Stimulated activated CD4-positive, alpha-beta T cell treated with anti-CD3 and anti-CD28 coated beads, Interleukin-1b, Interleukin-23, amount 100 ng/mL, for 1 hour (primary cell): ENCODE measurements at regions not wholly inside any gene's neighbourhood (a gene's known extent, or its start where the extent isn't known, plus 50 kb on each side); places are given as distances from the start of the nearest gene placed in this dataset.
"Not testable (repeated sequence)": the region's sequence is repeated elsewhere in the genome, so short reads cannot be mapped to it uniquely, and the experiment has no call there.

Source experiments
- DNase-seq, 2 donors: peaks; one replicate each; pipeline ENCODE4 v3.0.0-alpha.2; 2020; ENCODE audit warnings: low read depth in 2 of 2

DNA sequence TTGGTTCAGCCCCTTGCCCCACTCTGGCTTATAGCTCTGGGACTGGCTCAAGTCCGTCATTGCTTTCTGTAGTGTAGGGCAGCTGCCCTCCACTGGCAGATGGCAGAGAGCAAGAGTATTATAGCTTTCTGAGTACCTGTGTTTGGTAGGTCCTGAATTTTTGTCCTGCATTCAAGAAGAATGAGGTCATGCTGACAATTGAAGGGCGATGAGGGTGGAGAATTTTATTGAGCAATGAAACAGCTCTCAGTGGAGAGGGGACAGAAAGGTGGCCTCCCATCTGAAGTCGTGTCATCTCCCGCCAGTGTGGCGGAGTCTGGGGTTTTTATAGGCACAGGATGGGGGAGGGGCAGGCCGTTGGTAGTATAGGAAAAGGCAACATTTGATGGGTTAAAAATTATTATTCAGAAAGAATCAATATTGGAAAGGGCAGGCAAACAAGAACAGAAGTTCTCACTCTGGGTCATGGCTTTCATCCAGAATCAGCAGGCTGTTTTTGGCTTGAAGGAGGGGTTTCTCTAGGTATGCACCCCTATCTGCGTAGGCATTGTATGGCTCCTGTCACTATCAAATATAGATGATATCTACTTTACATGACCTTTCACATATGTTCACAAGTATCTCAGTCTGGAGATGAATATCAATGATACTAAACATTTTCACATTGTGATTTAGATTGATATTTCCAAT lies 1239.7 kb upstream of the ALCAM start:
- no peak for DNase-seq

GRCh38 chr3:104127830-104128229 lies 1238.9 kb upstream of the ALCAM start:
- DNase-seq, result no peak

GRCh38 chr3:104132566-104133403 lies 1233.9 kb upstream of the ALCAM start:
- DNase-seq, result no peak

- no peak for DNase-seq
These were observed 1233.1 kb upstream of the ALCAM start for GRCh38 chr3:104133630-104134029.

- DNase-seq, result no peak
These were observed 1229.6 kb upstream of the ALCAM start for GRCh38 chr3:104137116-104137515.

- DNase-seq, result no peak
These were observed 1221.5 kb upstream of the ALCAM start for GRCh38 chr3:104145164-104145563.

DNA sequence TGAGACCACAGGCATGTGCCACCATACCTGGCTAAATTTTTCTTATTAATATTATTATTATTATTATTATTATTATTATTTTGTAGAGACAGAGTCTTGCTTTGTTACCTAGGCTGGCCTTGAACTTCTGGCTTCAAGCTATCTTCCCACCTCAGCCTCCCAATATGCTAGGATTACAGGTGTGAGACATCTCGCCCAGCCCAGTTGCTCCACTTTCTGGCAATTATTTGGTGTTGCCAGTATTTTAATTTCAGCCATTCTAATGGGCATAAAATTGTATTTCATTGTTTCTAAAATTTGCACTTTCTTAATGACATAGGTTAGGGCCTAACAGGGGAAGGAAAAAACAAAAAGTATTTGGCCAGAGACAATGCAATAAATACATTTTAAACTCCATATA lies 1217.6 kb upstream of the ALCAM start:
- no peak for DNase-seq

GRCh38 chr3:104150724-104151123 lies 1216.0 kb upstream of the ALCAM start:
- no peak for DNase-seq

DNA sequence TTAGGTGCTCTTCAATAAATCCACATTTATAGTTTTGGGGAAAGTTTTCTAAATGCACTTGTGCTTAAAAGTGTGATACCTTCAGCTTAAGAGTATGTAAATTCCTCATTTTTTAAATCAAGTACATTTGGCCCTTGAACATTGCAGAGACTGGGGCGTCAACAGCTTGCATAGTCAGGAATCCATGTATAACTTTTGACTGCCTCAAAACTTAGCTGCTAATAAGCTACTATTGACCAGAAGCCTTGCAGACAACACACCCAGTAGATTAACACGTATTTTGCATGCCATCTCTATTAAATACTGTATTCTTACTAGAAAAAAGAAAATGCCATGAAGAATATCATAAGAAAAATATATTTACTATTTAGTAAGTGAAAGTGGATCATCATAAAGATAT lies 1211.8 kb upstream of the ALCAM start:
- no peak for DNase-seq

- no peak for DNase-seq
These were observed 1200.8 kb upstream of the ALCAM start for GRCh38 chr3:104165866-104166265.

DNA sequence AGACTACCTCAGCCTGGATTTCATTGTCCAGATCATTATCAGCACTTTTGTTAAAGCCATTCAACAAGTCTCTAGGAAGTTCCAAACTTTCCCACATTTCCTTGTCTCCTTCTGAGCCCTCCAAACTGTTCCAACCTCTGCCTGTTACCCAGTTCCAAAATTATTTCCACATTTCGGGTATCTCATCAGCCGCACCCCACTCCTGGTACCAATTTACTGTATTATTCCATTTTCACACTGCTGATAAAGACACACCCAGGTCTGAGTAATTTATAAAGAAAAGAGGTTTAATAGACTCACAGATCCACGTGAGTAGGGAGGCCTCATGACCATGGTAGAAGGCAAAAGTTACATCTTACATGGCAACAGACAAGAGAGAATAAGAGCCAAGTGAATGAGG lies 1198.3 kb upstream of the ALCAM start:
- no peak for DNase-seq

DNA sequence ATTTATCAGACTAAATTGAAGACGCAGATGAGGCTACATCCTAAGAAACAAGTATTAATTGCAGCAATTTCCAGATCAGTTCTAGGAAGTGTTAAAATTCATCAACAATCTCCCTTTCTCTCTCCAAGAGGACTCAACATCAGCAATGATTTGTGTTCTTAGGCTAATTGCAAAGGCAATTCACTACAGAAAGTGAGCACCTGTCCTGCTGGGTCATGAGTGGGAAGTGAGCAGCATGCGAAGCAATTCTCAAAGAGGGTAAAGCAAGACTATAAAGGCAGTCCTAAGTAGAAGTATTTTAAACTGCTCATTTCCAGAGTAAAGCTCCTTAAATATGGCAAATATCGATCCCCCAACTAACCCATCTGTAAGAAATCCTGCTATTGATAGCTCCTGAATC lies 1191.0 kb upstream of the ALCAM start:
- DNase-seq, result no peak

DNA sequence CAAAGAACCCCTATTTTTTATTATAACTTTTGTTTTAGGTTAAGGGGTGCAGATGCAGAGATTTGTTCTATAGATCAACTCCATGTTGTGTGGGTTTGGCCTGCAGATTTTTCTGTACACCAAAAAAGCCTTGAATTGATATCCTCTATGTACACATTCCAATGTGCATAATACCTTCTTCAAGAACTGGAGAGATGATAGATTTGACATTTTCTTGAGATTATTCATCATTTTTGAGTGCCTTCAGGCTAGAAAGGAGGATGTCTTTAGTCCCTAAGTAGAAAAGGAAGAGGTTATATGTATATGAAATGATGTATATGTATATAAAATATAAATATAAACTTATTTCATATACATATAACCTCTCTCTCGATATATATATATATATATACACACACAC lies 1190.0 kb upstream of the ALCAM start:
- DNase-seq, result no peak

- DNase-seq, result no peak
These were observed 1188.0 kb upstream of the ALCAM start for GRCh38 chr3:104178680-104179079.

GRCh38 chr3:104180906-104181305 lies 1185.8 kb upstream of the ALCAM start:
- no peak for DNase-seq

- DNase-seq, result no peak
These were observed 1176.0 kb upstream of the ALCAM start for GRCh38 chr3:104190681-104191080.

DNA sequence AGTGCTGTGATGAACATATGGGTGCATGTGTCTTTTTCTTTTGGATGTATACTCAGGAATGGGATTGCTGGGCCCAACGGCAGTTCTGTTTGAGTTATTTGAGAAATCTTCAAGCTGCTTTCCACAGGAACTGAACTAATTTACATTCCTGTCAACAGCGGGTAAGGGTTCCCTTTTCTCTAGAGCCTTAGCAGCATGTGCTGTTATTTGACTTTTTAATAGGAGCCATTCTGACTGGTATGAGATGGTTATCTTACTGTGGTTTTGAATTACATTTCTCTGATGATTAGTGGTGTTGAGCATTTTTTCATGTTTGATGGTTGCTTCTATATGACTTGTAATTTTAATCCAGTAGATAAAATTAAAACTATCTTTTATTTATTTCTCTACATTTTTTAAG lies 1168.6 kb upstream of the ALCAM start:
- DNase-seq, result no peak

- no peak for DNase-seq
These were observed 1159.8 kb upstream of the ALCAM start for GRCh38 chr3:104206925-104207324.

DNA sequence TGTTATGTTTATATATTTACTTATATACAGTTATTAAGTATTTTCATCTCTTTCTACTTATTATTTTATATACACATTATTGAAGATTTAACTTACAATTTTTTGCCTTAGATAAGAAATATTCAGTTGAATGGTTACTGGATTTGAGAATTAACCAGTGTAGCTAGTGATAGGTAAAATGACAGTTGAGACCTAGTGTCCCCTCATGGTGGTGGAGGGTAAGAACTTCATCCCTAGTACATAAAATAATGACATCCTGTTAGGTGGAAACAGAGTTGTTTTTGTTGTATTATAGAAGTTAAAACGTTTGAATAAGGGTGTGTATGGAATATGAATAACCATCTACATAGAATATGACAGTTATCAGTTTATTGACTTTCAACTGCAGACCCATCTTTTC lies 1152.4 kb upstream of the ALCAM start:
- no peak for DNase-seq

DNA sequence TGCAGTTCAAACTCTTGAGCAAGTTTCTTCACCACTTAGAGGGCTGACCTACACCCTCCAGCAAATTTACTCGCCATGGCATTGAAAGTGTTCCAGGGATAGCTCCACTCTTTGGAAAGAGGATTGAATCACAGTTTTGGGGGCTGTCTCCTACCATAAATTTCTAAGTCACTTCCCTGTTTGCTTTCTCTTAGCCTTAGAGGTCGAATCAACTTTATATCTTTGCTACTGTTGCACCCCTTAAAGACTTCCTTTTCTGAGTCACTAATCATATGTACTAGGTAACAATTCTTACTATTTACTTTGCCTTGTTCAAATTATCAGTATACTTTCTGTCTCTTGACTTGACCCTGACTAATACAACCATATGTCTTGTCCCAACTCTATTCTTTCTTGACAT lies 1151.8 kb upstream of the ALCAM start:
- DNase-seq, result no peak

- DNase-seq, result not testable (repeated sequence)
These were observed 1147.7 kb upstream of the ALCAM start for GRCh38 chr3:104219046-104219445.

DNA sequence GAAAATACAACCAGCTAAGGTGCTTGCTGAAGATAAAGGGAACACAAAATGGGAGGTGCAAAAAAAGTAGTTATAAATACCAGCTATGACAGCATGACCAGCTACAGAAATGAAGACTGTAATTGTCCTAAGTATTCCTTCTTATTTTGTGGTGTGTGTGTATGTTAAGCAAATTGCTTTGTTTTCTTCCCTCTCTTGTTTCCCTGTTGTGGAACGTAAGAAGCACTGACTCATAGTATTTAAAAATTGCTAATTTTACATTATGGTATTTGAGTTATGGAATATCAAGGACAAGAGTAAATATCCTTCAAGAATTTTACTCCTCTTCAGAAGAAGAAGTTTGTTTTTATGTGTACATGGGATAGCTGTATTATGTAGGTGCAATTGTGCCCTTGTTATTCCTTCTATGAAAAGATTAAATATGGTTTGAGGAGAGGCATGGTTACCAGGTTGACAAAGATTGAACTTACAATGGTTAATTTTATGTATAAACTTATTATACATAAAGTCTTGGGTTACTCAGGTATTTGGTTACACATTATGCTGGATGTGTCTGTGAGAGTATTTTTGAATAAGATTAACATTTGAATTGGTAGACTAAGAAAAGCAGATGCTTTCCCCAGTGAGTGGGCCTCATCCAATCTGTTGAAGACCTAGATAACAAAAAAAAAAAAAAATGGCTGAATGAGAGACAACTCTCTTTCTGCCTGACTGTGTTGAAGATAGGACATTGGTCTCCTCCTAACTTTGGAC lies 1132.1 kb upstream of the ALCAM start:
- no peak for DNase-seq
